BLaER1 treated with 17β-estradiol and CSF1 and Interleukin-3, amounts not matched to agents 10 nM and 100 nM (cell line): ENCODE measurements at regions not wholly inside any gene's neighbourhood (a gene's known extent, or its start where the extent isn't known, plus 50 kb on each side); places are given as distances from the start of the nearest gene placed in this dataset.

Experiments
- H3K27ac ChIP-seq, 11 experiments: shearing (Covaris generic); formaldehyde crosslinking; 2 replicates each; pipeline ENCODE4 v1.8.1; 2022
- H3K27me3 ChIP-seq, 11 experiments: shearing (Covaris generic); formaldehyde crosslinking; 2 replicates each; pipeline ENCODE4 v1.8.1; 2022
- H3K36me3 ChIP-seq, 11 experiments: shearing (Covaris generic); formaldehyde crosslinking; 2 replicates each; pipeline ENCODE4 v1.8.1; 2022
- H3K4me1 ChIP-seq, 10 experiments: shearing (Covaris generic); formaldehyde crosslinking; 2 replicates each; pipeline ENCODE4 v1.8.1; 2022
- H3K4me2 ChIP-seq, 11 experiments: shearing (Covaris generic); formaldehyde crosslinking; 2 replicates each; pipeline ENCODE4 v1.8.1; 2022
- H3K4me3 ChIP-seq, 10 experiments: shearing (Covaris generic); formaldehyde crosslinking; 2 replicates each; pipeline ENCODE4 v1.8.1; 2022
- H3K9ac ChIP-seq, 11 experiments: shearing (Covaris generic); formaldehyde crosslinking; 2 replicates each; pipeline ENCODE4 v1.8.1; 2022
- H3K9me3 ChIP-seq, 11 experiments: shearing (Covaris generic); formaldehyde crosslinking; replicated peaks in 1 of 11; 2 replicates each; pipeline ENCODE4 v1.8.1; 2022
- H4K20me1 ChIP-seq, 11 experiments: shearing (Covaris generic); formaldehyde crosslinking; 2 replicates each; pipeline ENCODE4 v1.8.1; 2022
- Cebpa-rat ChIP-seq, 11 experiments: shearing (Covaris generic); IDR thresholded peaks; 2 replicates each; pipeline ENCODE4 v1.8.1; 2022

GRCh38 chrX:8036914-8037313, 109.7 kb upstream of the PNPLA4 start:
- Histone ChIP-seq H3K9me3 (no peaks in the 10 kb centered on the region), H3K9ac (no peak overlapping the region), H3K27ac (no peak overlapping the region; a peak in 1 of 22 replicates), H3K36me3 (no peaks in the 10 kb centered on the region), H4K20me1 (no peaks in the 10 kb centered on the region), H3K27me3 (no peaks in the 10 kb centered on the region), H3K4me3 (no peak overlapping the region), H3K4me1 (peaks cover 10 to 30% (median 23%) of the 10 kb centered on the region in 10 experiments; a peak in 19 of 20 replicates), H3K4me2 (peak overlapping the region in 9 of 11 experiments; percentile 62 to 81 (median 77); a peak in 14 of 22 replicates)
- TF ChIP-seq Cebpa-rat (IDR thresholded peaks at IDR 0.05), result no peak

DNA sequence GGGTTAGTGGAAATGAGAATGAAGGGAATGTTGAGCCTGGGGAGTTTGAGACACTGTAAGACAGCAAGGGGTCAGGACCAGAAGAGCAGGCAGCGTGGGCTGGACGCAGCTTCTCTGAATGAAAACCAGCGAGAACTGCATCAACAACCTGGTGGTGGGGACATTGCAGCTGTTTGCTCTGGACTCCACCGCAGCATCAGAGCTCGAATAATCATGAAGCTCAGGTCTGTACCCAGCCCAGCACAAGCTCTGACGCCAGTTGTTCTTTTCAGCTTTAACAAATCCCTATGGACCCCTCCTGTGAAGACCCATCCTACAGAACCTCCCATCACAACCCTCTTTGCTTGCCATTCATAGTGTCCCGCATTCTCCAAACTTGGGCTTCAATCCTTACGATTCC, 106.8 kb upstream of the PNPLA4 start:
- Histone ChIP-seq H3K27ac (no peak overlapping the region), H3K9ac (no peak overlapping the region), H3K9me3 (no peaks in the 10 kb centered on the region), H3K4me2 (no peak overlapping the region), H3K36me3 (no peaks in the 10 kb centered on the region), H3K4me1 (peaks cover 10 to 30% (median 22%) of the 10 kb centered on the region in 10 experiments; a peak in 19 of 20 replicates), H3K27me3 (no peaks in the 10 kb centered on the region), H3K4me3 (no peak overlapping the region), H4K20me1 (no peaks in the 10 kb centered on the region)
- no peak for TF ChIP-seq Cebpa-rat (IDR thresholded peaks at IDR 0.05)

DNA sequence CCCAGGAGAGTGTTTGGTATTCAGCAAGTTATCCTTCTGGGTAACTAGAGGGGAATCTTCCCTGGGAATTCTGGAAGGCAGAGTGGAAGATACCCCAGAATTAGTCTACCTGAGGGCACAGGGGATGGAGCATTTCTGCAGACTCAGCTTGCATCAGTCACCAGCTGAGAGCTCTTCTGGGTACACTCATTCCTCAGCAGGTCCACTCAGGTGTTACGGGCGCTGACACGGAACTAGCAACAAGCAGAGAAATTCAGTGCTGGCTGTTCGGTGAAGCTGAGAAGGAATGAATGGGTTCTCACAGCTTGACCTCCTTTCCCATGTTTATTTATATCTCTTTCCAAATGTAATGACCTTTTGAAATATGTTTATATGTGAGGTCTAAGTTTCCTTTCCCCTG, 106.0 kb upstream of the PNPLA4 start:
- Histone ChIP-seq H3K27ac (no peak overlapping the region), H3K9ac (no peak overlapping the region), H4K20me1 (no peaks in the 10 kb centered on the region), H3K27me3 (no peaks in the 10 kb centered on the region), H3K4me1 (peaks cover 9 to 25% (median 16%) of the 10 kb centered on the region in 10 experiments; a peak in 19 of 20 replicates), H3K9me3 (no peaks in the 10 kb centered on the region), H3K4me3 (no peak overlapping the region), H3K36me3 (no peaks in the 10 kb centered on the region), H3K4me2 (no peak overlapping the region)
- TF ChIP-seq Cebpa-rat (IDR thresholded peaks at IDR 0.05), result no peak

DNA sequence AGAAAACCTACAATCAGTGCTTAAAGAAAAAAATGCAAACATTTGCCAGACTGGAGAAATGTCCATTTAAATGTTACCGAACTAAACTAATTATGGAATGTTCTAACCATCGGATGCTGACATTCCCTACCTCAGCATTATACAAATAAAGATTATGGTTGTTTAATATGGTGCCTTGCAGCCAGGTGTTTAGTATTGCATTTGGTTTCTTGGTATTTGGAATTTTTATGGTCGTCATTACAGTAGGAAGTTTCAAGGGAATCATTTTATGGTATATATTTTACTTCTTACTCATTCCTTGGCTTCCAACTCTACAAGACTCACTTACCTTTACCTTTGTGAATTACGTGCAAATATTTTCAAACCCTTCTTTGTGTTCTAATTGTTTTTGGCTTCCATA, 103.1 kb upstream of the PNPLA4 start:
- peaks cover 0 to 7% (median 0%) of the 10 kb centered on the region in 10 experiments; a peak in 3 of 20 replicates for H3K4me1 ChIP-seq
- no peaks in the 10 kb centered on the region for H3K36me3 ChIP-seq
- H3K4me2 ChIP-seq, result no peak overlapping the region
- H3K9ac ChIP-seq, result no peak overlapping the region
- TF ChIP-seq Cebpa-rat (IDR thresholded peaks at IDR 0.05), result no peak
- H3K27ac ChIP-seq, result no peak overlapping the region
- no peaks in the 10 kb centered on the region for H3K27me3 ChIP-seq
- no peaks in the 10 kb centered on the region for H4K20me1 ChIP-seq
- H3K4me3 ChIP-seq, result no peak overlapping the region
- no peaks in the 10 kb centered on the region for H3K9me3 ChIP-seq

DNA sequence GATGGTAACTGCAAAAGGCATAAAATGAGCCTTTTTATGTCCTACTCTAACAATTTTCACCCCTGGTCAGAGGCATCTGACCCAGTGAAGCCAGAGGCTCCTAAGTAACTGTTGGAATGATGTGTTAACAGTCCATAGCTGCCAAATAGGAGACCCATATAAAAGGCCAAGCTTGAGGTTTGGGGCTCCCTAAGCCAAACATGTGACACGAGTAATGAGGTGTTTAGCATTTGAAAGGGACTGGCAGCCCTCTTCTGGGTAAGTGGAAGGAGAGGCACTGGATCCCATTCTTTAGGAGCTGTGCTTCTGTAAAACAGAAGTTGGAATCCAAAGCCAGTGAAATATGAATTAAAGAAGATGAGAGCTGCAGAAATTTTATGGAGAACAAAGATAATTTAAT, 100.6 kb upstream of the PNPLA4 start:
- Histone ChIP-seq H3K9me3 (no peaks in the 10 kb centered on the region; a peak in 1 of 22 replicates), H4K20me1 (no peaks in the 10 kb centered on the region), H3K36me3 (no peaks in the 10 kb centered on the region), H3K4me2 (no peak overlapping the region), H3K4me1 (no peaks in the 10 kb centered on the region; a peak in 1 of 20 replicates), H3K27ac (no peak overlapping the region), H3K27me3 (no peaks in the 10 kb centered on the region), H3K4me3 (no peak overlapping the region), H3K9ac (no peak overlapping the region)
- TF ChIP-seq Cebpa-rat (IDR thresholded peaks at IDR 0.05), result no peak

DNA sequence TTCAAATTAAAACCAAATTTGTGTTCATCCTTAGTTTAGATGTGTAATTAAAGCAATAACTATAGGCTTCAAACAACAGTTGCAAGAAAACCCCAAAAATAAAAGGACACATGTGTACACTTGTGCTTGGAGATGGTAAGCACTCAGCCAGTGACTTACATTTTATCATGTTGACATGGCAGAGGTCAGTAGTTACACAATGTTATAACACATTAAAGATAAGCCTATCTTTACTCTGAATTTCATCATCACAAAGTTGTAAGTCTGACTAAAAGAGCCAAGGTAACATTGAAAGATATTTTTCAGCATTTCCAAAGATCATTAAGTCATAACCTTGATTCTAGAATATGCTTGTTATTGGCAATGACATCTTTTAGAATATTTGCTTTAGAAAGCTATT, 98.5 kb upstream of the PNPLA4 start:
- Histone ChIP-seq H3K4me1 (no peaks in the 10 kb centered on the region), H3K4me2 (no peak overlapping the region)

GRCh38 chrX:8018934-8019333, 91.7 kb upstream of the PNPLA4 start:
- Histone ChIP-seq H3K9ac (no peak overlapping the region), H3K4me3 (no peak overlapping the region), H3K27ac (no peak overlapping the region), H3K4me2 (no peak overlapping the region), H3K4me1 (no peaks in the 10 kb centered on the region), H3K9me3 (no peaks in the 10 kb centered on the region), H4K20me1 (no peaks in the 10 kb centered on the region), H3K27me3 (no peaks in the 10 kb centered on the region), H3K36me3 (no peaks in the 10 kb centered on the region)
- TF ChIP-seq Cebpa-rat (IDR thresholded peaks at IDR 0.05), result no peak

More for the DNA sequence above, 98.5 kb upstream of the PNPLA4 start:
- TF ChIP-seq Cebpa-rat (IDR thresholded peaks at IDR 0.05), result no peak
- no peak overlapping the region for H3K9ac ChIP-seq
- H3K27ac ChIP-seq, result no peak overlapping the region
- no peaks in the 10 kb centered on the region for H3K36me3 ChIP-seq
- no peaks in the 10 kb centered on the region; a peak in 1 of 22 replicates for H3K9me3 ChIP-seq
- H3K27me3 ChIP-seq, result no peaks in the 10 kb centered on the region
- no peak overlapping the region for H3K4me3 ChIP-seq
- no peaks in the 10 kb centered on the region for H4K20me1 ChIP-seq

GRCh38 chrX:8010105-8010504, 82.9 kb upstream of the PNPLA4 start:
- Histone ChIP-seq H3K27me3 (no peaks in the 10 kb centered on the region), H3K36me3 (no peaks in the 10 kb centered on the region), H4K20me1 (no peaks in the 10 kb centered on the region), H3K27ac (no peak overlapping the region), H3K4me3 (no peak overlapping the region), H3K9me3 (no peaks in the 10 kb centered on the region), H3K4me1 (no peaks in the 10 kb centered on the region), H3K4me2 (no peak overlapping the region), H3K9ac (no peak overlapping the region)
- no peak for TF ChIP-seq Cebpa-rat (IDR thresholded peaks at IDR 0.05)

DNA sequence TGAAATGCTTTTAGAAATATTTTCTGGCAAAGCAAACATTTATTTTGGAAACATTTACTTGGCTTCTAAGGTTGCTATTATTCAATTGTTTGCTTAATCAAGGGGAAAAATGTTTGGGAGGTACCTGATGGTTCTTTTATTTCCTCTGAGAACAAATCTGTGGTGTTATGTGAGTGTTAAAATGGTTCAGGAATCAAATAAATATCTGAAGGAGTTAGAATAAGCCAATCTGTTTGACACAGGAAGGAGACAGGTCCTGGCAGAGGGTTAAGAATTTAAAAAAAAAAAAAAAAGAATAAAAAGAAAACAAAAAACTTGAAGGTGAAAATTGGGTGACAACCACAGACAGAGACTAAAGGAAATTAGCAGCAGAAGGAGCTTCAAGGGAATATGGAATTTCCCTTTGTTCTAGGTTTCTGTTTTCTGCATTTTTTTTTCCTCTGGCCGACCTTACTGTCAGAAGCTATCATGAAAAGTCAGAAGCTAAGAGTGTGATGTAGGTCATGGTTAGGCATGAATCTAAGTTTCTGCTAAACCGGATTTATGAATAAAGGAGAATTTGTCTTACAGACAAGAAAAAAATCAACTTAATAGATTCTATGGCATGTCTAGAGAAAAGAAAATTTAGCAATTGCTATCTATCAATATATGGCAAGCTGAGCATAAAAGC, 78.6 kb upstream of the PNPLA4 start:
- Histone ChIP-seq H3K4me2 (no peak overlapping the region), H3K9ac (no peak overlapping the region), H3K27me3 (no peaks in the 10 kb centered on the region), H3K36me3 (no peaks in the 10 kb centered on the region), H4K20me1 (no peaks in the 10 kb centered on the region), H3K4me1 (no peaks in the 10 kb centered on the region), H3K4me3 (no peak overlapping the region), H3K9me3 (peaks cover 0 to 10% (median 0%) of the 10 kb centered on the region in 11 experiments; a peak in 3 of 22 replicates), H3K27ac (no peak overlapping the region)
- TF ChIP-seq Cebpa-rat (IDR thresholded peaks at IDR 0.05), result no peak
